ENCODE measurements at regions not wholly inside any gene's neighbourhood (a gene's known extent, or its start where the extent isn't known, plus 50 kb on each side); places are given as distances from the start of the nearest gene placed in this dataset.
A peak's percentile ranks its signal among the peaks of the same experiment; 100 is the strongest.

DNA sequence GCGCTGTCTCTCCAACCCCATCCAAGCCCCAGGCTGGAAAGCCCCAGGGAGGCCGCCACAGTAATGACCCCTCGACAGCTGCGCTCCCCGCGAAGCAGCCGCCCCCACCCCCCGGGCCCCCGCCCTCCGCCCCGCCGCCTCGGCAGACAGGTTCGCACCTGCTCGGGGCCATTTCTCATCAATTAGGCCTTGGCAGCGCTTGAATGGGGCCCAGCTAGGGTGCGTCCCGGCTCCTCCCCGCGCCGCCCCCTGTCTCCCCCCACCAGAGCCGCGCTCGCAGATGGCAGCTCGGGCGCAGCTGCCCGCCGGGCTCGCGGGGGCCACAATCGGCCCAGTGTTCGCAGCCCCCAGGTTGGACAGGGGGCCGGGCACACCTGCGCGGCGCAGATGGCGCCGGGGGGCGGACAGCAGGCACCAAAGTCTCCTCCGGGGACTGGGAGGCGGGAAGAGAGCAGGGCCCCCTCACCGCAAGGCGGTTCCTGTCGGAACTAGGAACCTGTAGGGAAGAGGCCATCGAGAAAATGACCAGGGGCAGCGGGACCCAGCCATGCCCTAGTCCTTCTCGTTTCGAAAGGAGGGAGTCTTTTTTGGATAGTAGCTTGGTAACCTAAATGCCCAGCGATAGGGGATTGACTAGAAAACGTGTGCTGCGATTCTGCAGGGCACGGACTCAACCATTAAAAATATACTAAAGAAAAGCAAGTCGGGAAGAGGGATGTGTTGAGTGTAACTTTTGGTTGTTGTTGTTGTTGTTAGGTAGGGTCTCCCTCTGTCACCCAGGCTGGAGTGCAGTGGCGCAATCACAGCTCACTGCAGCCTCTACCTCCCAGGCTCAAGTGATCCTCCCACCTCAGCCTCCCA, 83.2 kb upstream of the EYA2 start:
- peak; percentile 67 for DNase-seq

- DNase-seq = peak; percentile 71
Measured at GRCh38 chr20:46814366-46815232, 80.0 kb upstream of the EYA2 start.

- no peak for DNase-seq
Measured at GRCh38 chr20:46816097-46816496, 78.5 kb upstream of the EYA2 start.

DNA sequence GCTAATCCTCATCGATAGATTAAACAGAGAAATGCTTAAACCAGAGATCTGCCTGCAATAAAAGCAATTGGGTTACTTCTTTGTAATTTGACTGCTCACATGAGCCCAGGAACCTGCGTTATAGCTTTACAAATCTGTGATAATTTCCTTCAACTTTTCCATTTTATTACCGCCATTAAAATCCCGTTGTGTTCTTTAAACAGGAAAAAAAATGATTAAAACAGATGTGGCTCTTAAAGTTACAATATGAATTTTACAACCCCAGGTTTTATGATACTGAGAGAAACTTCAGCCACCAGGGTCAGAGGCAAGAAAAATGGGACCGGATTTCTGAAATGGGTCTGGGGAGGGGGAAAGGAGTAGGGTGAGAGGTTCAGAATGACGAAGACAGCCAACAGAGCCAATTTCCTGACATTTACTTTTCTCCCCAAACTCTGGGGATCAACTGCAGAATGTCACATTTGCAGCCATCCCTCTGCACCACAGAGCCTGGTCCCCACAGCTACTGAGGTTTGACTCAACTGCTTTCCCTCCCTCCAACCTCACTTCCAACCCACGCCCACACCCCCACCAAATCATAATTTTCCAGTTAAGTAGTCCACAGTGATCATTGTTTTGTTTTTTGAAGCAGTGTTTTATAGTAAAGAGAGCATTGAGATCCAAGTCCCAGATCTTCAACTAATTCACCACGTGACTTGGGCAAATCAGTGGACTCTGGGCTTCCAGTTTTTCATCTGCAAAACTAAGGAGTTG, 77.6 kb upstream of the EYA2 start:
- DNase-seq = no peak

DNA sequence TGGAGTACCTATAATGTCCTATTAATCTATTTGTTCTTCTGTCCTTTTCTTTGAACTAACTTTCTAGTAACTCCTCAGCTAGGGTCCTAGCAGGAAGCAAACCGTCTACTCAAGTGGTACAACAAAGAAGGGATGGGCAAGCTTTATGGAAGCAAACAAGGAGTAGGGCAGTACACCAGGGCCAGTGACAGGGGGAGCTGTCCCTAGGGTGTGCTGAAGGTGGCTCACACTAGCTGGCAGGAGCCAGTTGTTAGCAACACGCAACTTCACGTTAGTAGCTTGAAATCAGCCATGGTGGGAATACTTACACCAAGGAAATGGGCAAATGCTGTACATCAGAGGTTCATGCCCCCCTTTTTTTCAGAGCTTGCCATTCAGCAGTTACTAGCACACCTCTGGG, 74.0 kb upstream of the EYA2 start:
- no peak for DNase-seq

DNA sequence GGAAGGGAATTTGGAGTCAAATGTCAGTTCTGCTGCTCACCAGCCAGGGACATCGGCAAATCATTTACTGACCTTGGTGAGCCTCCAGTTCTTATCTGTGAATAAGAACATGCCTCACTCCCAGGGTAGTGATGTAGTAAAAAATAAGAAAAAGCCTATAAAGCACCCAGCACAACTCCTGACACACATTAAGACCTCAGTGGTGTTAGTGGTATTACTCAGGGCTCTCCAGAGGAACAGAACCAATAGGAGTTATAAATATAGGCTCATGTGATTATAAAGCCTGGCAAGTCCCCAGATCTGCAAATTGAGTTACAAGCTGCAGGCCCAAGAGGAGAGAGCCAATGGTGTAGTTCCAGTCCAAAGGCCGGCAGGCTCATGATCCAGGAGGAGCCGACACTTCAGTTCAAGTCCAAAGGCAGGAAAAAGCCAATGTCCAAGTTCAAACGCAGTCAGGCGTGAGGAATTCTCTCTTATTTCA, 71.3 kb upstream of the EYA2 start:
- DNase-seq = no peak

DNA sequence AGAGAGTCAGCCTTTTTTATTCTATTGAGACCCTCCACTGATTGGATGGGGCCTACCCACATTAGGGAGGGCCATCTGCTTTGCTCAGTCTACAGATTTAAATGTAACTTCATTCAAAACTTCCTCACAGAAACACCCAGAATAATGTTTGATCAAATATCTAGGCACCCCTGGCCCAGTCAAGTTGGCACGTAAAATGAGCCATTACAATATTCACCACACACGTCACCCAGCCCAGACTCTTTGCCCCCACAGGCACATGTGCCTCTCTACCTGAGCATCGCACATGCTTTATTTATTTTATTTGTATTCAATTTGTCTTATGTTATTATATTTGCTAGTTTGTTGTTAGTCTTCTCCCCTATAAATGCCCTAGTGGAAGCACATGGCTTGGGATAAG, 70.9 kb upstream of the EYA2 start:
- no peak for DNase-seq

DNA sequence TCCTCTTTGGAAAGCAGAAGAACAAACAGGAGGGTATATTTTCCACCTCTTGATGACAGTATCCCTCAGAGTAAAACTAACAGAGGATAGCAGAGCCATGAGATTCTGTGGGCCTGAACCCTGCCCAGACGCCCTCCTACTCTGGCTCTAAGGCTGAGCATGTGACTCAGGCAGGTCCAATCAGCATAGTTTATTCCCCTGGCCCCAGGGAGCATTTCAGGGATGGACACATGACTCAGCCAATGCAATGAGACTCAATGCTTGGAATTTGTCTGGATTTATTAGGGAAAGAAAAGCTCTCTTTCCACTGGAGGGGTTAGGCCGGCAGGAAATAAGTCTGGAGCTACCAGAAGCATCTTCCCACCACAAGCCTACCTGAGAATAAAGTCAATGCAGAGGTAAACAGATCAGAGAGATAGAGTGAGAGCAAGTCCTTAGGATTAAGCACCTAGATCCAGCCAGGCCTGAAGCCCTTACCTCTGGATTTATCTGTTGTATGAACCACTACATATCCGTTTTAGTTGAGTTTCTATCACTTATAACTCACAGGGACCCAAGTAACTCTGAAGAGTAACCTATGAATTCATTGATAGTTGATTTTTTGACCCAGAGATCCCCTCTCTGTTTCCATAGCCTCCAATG, 68.2 kb upstream of the EYA2 start:
- no peak for DNase-seq

DNA sequence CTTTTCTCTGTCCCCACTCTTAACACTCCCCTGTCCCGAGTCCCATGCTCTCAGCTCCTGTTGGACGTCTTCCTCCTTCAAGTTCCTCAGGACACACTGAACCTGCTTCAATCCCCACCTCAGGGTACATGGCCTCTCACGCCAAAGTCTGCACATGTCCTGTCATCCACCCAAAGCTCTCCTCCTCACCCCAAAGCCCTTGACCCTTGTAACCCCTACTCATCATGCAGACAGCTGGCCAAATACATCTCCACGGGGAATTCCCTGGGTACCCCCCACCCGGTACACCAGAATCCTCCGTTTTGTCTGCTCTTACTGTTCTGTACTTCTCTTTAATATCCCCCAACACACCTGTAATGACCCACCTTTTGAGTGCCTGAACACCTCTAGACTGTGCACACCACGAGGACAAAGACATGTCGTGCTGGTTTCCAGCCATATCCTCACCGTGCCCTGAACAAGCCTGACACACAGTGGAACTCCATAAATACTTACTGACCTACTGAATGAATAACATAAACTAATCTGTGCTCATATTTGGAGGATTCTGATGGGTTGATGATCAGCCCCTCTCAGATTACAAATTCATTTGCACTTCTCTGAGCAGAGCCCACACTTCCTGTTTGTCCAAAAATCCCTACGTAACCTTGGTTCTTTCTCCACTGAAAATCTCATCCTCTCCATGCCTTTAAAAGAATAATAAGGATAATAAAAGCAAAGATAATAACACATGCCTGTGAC, 66.8 kb upstream of the EYA2 start:
- DNase-seq = no peak

GRCh38 chr20:46828471-46828870, 66.2 kb upstream of the EYA2 start:
- DNase-seq = no peak

GRCh38 chr20:46830886-46831632, 63.6 kb upstream of the EYA2 start:
- no peak for DNase-seq

DNA sequence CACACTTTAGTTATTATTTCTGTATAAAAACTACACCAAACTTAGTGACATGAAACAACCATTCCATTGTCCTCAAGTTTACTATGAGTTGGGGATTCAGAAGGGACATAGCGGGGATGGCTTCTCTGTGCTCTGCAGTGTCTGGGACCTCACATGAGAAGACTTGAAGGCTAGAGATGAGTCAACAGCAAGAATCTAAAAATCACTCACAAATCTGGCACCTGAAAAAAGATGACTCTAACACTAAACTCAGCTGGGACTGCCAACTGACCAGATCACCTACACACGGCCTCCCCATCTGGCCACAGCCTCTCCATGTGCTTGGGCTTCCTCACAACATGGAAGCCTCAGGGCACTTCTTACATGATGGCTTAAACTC, 63.0 kb upstream of the EYA2 start:
- no peak for DNase-seq

DNA sequence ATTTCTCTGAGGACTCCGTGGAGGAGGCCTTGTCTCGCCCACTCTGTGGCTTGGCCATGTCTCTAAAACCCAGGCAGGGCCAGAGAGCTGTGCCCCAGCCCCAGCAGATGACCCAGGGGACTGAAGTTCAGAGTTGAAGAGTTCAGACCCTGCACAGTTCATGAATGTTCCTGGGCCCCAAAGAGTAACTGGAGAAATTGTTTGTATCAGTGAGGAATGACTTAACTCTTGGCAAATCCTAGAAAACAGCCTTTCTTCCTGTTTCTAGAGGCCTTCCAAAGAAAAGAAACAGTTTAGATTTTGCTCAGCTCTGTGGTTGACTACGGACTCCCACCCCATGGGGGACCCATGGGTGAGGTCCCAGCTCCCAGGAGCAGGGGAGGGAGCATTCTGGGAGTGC, 62.1 kb upstream of the EYA2 start:
- no peak for DNase-seq

DNA sequence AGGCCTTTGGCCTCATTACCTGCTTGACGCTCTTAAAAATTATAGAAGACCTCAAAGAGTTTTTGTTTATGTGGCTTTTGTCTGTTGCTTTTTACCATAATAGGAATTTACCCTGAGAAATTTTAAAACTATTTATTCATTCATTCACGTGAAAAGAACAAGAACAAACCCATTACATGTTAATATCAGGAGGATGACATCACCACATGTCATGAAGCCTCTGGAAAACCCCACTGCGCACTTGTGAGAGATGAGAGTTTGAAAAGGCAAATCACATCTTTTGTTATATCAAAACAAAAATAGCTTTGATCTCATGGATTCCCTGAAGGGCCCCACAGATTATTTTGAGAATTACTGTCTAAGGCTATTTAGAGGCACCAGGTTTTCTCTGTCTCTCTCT, 61.3 kb upstream of the EYA2 start:
- no peak for DNase-seq

- DNase-seq = no peak
Measured at GRCh38 chr20:46835418-46835817, 59.2 kb upstream of the EYA2 start.

DNA sequence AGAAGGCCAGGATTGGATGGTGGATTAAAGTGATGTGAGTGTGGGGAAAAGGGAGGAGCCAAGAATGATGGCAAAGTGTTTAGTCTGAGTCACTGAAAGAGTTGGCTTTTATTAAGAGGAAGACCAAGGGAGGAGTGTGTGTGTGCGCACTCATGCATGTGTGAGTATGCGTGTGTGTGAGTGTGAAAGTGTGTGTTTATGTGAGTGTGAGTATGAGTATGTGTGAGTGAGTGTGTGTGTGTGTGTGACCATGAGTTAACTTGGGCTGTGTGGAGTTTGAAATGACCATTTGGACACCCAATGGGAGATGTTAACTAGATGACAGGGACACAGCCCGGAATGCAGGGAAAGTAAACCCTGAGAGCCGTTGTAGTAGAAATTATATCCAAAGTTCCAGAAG, 57.6 kb upstream of the EYA2 start:
- no peak for DNase-seq

DNA sequence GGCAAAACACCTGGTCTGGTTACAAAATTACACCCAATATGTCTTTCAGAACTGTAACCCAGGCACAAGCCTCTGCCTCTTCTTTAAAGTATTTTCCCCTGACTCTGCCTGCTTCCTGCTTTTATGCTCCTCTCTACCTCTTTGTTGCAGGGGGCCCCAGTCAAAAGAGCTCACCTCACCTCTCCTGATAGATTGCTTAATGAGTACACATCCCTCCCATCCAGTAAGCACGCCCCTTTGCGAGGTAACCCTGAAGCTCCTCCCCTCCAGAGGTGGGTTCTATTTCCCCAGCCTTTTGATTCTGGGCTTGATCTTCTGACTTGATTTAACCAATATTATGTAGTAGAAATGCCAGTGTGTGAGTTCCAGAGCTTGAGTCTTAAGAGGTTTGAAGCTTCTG, 56.6 kb upstream of the EYA2 start:
- no peak for DNase-seq

DNA sequence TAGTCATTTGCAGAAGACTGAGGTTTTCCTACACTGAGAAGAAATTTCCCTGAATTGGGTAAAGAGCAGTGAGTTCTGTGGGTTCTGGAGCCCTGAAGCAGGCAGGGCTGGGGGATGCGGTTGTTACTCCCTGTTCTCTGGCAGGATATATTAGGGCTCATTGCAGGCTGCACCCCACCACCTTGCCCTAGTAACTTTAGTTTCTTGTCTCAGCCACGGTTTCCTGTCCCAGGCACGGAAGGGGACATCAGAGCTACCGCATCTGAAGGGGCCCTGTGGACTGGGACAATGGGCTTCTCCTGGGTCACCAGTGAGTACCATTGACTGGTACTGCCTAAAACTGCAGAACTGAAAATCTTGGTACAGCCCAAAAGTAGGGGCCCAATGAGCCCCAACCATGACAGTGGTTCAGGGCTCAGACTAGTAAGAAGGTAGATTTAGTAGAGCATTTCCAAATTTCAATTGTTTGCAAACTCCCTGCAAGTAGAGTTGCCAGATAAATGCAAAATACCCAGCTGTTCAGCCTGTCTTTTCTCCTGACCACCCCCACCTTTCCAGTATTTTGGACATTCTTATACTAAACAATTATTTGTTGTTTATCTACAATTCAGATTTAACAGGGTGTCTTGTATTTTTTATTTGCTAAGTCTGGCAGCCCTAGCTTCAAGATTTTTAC, 54.5 kb upstream of the EYA2 start:
- DNase-seq = no peak

All from retina (tissue), 1 donor.